ENCODE measurements at regions not wholly inside any gene's neighbourhood (a gene's known extent, or its start where the extent isn't known, plus 50 kb on each side); places are given as distances from the start of the nearest gene placed in this dataset.
"Not testable (repeated sequence)": the region's sequence is repeated elsewhere in the genome, so short reads cannot be mapped to it uniquely, and the experiment has no call there.

DNA sequence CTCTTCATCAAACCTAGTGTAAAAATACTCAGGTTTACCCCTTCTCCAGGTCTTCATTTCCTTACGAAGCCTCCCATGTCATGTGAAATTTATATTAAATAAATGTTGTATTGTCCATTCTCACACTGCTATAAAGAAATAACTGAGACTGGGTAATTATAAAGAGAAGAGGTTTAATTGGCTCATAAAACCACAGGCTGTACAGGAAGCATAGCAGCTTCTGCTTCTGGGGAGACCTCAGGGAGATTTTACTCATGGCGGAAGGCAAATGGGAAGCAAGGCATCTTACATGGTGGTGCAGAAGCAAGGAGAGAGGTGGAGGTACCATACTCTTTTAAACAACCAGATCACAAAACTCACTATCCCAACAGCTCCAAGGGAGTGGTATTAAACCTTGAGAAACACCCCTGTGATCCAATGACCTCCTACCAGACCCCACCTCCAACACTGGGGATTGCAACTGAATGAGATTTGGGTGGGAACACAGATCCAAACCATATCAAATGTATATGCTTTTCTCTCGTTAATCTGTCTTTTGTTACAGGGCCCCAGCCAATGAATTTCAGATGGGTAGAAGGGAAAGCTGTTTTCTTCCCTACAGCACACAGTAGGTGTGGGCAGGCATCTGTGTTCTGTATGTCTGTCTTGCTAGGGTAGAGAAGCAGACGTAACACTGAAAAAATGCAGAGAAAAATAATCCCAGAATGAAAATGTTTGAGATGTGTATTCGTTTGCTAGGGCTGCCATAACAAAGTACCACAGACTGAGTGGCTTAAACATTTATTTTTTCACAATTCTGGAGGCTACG, 88.0 kb upstream of the BTN3A2 start:
- no peaks in the 10 kb centered on the region for H3K27me3 Mint-ChIP-seq
- DNase-seq (ENCODE audit: extremely low spot score, unreplicated experiment) = no peak
- no peaks in the 10 kb centered on the region for H3K9me3 Mint-ChIP-seq
- no peak overlapping the region for H3K4me3 Mint-ChIP-seq
- no peak overlapping the region for H3K27ac Mint-ChIP-seq
- peaks cover 8% of the 10 kb centered on the region for H3K4me1 Mint-ChIP-seq (ENCODE audit: unreplicated experiment)
- H3K36me3 Mint-ChIP-seq = peaks cover 13% of the 10 kb centered on the region
- TF ChIP-seq, protein P1, sequence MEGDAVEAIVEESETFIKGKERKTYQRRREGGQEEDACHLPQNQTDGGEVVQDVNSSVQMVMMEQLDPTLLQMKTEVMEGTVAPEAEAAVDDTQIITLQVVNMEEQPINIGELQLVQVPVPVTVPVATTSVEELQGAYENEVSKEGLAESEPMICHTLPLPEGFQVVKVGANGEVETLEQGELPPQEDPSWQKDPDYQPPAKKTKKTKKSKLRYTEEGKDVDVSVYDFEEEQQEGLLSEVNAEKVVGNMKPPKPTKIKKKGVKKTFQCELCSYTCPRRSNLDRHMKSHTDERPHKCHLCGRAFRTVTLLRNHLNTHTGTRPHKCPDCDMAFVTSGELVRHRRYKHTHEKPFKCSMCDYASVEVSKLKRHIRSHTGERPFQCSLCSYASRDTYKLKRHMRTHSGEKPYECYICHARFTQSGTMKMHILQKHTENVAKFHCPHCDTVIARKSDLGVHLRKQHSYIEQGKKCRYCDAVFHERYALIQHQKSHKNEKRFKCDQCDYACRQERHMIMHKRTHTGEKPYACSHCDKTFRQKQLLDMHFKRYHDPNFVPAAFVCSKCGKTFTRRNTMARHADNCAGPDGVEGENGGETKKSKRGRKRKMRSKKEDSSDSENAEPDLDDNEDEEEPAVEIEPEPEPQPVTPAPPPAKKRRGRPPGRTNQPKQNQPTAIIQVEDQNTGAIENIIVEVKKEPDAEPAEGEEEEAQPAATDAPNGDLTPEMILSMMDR (conservative IDR thresholded peaks at IDR 0.05) = no peak

DNA sequence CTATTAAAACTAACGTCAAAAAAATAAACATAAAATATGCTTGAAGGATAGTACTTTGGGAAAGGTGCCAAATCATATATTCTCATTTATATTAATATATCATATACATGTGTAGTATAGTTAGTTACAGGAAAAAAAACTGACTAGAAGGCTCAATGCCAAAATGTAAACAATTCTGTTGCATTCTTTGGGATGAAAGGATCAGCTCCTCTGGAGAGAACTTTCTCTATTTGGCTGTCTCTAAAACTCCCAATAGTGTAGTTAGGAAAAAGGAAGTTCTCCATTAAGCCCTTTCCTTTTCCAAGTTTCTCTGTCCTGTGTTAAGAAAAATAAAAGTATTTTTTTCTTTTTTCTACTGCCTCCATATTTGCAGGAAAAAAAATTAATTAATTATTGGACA, 86.5 kb upstream of the BTN3A2 start:
- Mint-ChIP-seq H3K27me3 (no peaks in the 10 kb centered on the region), H3K4me3 (no peak overlapping the region), H3K36me3 (peaks cover 20% of the 10 kb centered on the region), H3K4me1 (ENCODE audit: unreplicated experiment) (peaks cover 21% of the 10 kb centered on the region), H3K9me3 (no peaks in the 10 kb centered on the region), H3K27ac (no peak overlapping the region)
- no peak for DNase-seq (ENCODE audit: extremely low spot score, unreplicated experiment)
- TF ChIP-seq, protein P1 (conservative IDR thresholded peaks at IDR 0.05) = no peak

DNA sequence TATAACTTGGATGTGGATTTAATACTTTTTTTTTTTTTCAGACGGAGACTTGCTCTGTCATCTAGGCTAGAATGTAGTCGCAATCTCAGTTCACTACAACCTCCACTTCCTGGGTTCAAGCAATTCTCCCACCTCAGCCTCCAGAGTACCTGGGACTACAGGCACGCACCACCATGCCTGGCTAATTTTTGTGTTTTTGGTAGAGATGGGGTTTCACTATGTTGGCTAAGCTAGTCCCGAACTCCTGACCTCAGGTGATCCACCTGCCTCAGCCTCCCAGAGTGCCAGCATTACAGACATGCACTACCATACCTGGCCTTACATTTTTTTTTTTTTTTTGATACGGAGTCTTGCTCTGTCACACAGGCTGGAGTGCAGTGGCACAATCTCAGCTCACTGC, 85.6 kb upstream of the BTN3A2 start:
- H3K9me3 Mint-ChIP-seq; DNase-seq (ENCODE audit: extremely low spot score, unreplicated experiment); H3K27me3 Mint-ChIP-seq; H3K27ac Mint-ChIP-seq; H3K4me3 Mint-ChIP-seq: not testable (repeated sequence)
- peaks cover 20% of the 10 kb centered on the region for H3K36me3 Mint-ChIP-seq
- peaks cover 22% of the 10 kb centered on the region for H3K4me1 Mint-ChIP-seq (ENCODE audit: unreplicated experiment)

DNA sequence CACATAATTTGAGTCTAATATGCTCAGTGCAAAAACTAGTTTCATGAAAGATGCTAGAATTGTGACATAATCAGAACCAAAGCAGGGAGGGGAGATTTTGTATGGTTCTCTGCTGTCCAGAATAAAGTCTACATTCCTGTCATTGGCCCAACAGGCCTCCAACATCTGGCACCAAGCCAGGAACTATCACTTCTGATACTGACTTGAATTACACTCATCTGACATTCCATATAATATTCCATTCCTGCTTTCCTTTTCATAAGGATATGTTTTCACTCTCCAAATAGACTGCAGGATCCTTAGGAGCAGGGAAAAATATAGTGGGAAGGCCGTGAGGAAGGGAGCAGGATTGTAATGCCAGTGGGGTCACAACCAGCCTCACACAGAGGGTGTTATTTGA, 84.6 kb upstream of the BTN3A2 start:
- TF ChIP-seq, protein P1 (conservative IDR thresholded peaks at IDR 0.05) = no peak
- H3K27me3 Mint-ChIP-seq = peaks cover 3% of the 10 kb centered on the region
- DNase-seq (ENCODE audit: extremely low spot score, unreplicated experiment) = no peak
- peaks cover 22% of the 10 kb centered on the region for H3K4me1 Mint-ChIP-seq (ENCODE audit: unreplicated experiment)
- H3K4me3 Mint-ChIP-seq = peak overlapping the region; percentile 8
- no peak overlapping the region for H3K27ac Mint-ChIP-seq
- H3K9me3 Mint-ChIP-seq = no peaks in the 10 kb centered on the region
- peaks cover 20% of the 10 kb centered on the region for H3K36me3 Mint-ChIP-seq

DNA sequence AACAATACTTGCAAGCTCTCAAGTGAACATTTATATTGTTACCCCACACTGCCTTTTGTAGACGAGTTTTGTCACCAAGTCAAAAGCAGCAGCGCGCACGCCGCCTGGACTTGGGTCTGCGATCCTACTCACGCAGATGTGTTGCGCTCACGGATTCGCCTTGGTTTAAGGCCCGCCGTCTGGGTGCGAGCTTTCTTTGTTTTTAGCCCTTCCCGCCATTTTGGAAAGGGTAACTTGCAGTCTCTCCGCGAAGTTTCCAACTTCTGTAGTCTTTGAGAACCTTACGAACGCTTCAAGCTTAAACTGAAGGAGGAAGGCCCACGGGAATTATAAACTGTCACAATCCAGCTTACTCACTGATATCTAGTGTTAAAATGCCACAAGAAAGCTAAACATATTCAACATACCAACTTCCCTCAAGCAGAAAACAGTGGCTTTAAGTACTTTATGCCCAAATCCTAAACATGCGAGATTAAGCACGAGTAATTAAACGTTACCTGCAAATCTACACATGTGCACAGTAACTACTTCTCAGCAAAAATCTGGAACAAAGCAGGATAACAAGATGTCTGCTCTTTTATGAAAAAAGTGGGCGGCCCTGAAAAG, 80.4 kb upstream of the BTN3A2 start:
- peaks cover 27% of the 10 kb centered on the region for H3K4me1 Mint-ChIP-seq (ENCODE audit: unreplicated experiment)
- H3K27ac Mint-ChIP-seq = peak overlapping the region; percentile 99
- DNase-seq (ENCODE audit: extremely low spot score, unreplicated experiment) = no peak
- peak overlapping the region; percentile 95 for H3K4me3 Mint-ChIP-seq
- no peaks in the 10 kb centered on the region for H3K9me3 Mint-ChIP-seq
- TF ChIP-seq, protein P1 (conservative IDR thresholded peaks at IDR 0.05) = no peak
- H3K27me3 Mint-ChIP-seq = peaks cover 12% of the 10 kb centered on the region
- peaks cover 26% of the 10 kb centered on the region for H3K36me3 Mint-ChIP-seq

Measured in type B pancreatic cell (in vitro differentiated cells).